ENCODE measurements at regions not wholly inside any gene's neighbourhood (a gene's known extent, or its start where the extent isn't known, plus 50 kb on each side); places are given as distances from the start of the nearest gene placed in this dataset.

DNA sequence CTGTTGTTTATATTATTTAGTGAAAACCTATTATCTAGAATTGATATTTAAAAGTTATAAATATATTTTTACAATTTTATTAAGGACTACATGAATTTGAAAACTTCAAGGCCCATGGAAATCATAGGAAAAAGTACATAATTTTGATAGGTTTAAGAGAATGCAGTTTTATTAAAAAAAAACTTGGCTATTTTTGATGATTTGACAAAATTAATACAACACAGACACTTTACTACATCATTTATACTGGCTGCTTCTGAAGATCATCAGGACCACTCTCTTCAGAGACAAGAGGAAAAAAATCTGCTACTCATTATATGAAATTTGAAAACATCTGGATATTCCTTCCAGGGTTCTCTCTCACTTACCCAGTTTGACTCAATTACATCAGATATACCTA lies 637.7 kb downstream of the BCKDHB start:
- TF ChIP-seq, protein P1, sequence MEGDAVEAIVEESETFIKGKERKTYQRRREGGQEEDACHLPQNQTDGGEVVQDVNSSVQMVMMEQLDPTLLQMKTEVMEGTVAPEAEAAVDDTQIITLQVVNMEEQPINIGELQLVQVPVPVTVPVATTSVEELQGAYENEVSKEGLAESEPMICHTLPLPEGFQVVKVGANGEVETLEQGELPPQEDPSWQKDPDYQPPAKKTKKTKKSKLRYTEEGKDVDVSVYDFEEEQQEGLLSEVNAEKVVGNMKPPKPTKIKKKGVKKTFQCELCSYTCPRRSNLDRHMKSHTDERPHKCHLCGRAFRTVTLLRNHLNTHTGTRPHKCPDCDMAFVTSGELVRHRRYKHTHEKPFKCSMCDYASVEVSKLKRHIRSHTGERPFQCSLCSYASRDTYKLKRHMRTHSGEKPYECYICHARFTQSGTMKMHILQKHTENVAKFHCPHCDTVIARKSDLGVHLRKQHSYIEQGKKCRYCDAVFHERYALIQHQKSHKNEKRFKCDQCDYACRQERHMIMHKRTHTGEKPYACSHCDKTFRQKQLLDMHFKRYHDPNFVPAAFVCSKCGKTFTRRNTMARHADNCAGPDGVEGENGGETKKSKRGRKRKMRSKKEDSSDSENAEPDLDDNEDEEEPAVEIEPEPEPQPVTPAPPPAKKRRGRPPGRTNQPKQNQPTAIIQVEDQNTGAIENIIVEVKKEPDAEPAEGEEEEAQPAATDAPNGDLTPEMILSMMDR (IDR thresholded peaks at IDR 0.05) = no peak
- TF ChIP-seq POLR2AphosphoS5 (IDR thresholded peaks at IDR 0.05) (no peak), POLR2A (IDR thresholded peaks at IDR 0.05) (no peak), EP300 (IDR thresholded peaks at IDR 0.05; ENCODE audit: low read depth) (no peak)

All from transverse colon (tissue), 4 donors.